ENCODE measurements at regions not wholly inside any gene's neighbourhood (a gene's known extent, or its start where the extent isn't known, plus 50 kb on each side); places are given as distances from the start of the nearest gene placed in this dataset.
A peak's percentile ranks its signal among the peaks of the same experiment; 100 is the strongest.

DNA sequence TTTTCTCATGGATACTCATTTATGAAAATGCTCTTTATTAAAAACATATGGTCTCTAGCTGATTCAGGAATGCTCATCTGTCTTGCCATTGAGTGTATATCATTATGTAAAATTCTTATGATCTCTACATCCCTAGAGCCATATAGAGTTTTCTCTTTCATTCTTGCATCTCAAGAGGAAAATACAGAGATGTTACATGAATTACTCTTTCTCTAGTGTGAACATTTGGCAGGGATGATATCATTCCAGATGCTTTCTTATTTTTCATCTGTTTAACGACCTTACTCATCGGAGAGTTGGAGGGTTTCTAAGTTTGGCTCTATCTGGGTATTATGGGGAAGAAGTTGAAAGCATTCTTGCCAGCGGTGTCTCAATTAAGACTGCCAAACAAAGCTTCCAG, 202.9 kb upstream of the SLC7A11 start:
- TF ChIP-seq CSDC2 (CRISPR knock-in tag; IDR thresholded peaks at IDR 0.05) (no peak), CREB5 (CRISPR knock-in tag; IDR thresholded peaks at IDR 0.05; ENCODE audit: low read depth) (no peak), ARNTL (CRISPR knock-in tag; IDR thresholded peaks at IDR 0.05; ENCODE audit: borderline replicate concordance, low read depth) (no peak), OSR1 (CRISPR knock-in tag; IDR thresholded peaks at IDR 0.05) (no peak), TOX (CRISPR knock-in tag; IDR thresholded peaks at IDR 0.05; ENCODE audit: borderline replicate concordance) (no peak), RARB (CRISPR knock-in tag; IDR thresholded peaks at IDR 0.05) (no peak), ZNF565 (CRISPR knock-in tag; conservative IDR thresholded peaks at IDR 0.05; ENCODE audit: low read depth) (no peak), GLIS3 (CRISPR knock-in tag; IDR thresholded peaks at IDR 0.05) (no peak), ZNF8 (CRISPR knock-in tag; IDR thresholded peaks at IDR 0.05) (no peak), PPARA (CRISPR knock-in tag; IDR thresholded peaks at IDR 0.05; ENCODE audit: borderline replicate concordance) (no peak), ZNF70 (CRISPR knock-in tag; IDR thresholded peaks at IDR 0.05) (no peak), TSHZ2 (CRISPR knock-in tag; IDR thresholded peaks at IDR 0.05) (no peak), BACH2 (CRISPR knock-in tag; IDR thresholded peaks at IDR 0.05; ENCODE audit: borderline replicate concordance) (no peak), SNAI2 (CRISPR knock-in tag; IDR thresholded peaks at IDR 0.05) (no peak), POU6F1 (CRISPR knock-in tag; IDR thresholded peaks at IDR 0.05; ENCODE audit: borderline replicate concordance, low read depth) (no peak)
- TF ChIP-seq, protein P1, sequence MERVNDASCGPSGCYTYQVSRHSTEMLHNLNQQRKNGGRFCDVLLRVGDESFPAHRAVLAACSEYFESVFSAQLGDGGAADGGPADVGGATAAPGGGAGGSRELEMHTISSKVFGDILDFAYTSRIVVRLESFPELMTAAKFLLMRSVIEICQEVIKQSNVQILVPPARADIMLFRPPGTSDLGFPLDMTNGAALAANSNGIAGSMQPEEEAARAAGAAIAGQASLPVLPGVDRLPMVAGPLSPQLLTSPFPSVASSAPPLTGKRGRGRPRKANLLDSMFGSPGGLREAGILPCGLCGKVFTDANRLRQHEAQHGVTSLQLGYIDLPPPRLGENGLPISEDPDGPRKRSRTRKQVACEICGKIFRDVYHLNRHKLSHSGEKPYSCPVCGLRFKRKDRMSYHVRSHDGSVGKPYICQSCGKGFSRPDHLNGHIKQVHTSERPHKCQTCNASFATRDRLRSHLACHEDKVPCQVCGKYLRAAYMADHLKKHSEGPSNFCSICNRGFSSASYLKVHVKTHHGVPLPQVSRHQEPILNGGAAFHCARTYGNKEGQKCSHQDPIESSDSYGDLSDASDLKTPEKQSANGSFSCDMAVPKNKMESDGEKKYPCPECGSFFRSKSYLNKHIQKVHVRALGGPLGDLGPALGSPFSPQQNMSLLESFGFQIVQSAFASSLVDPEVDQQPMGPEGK (CRISPR knock-in tag; IDR thresholded peaks at IDR 0.05; ENCODE audit: borderline replicate concordance) = no peak
- peak; percentile 81 for ATAC-seq

DNA sequence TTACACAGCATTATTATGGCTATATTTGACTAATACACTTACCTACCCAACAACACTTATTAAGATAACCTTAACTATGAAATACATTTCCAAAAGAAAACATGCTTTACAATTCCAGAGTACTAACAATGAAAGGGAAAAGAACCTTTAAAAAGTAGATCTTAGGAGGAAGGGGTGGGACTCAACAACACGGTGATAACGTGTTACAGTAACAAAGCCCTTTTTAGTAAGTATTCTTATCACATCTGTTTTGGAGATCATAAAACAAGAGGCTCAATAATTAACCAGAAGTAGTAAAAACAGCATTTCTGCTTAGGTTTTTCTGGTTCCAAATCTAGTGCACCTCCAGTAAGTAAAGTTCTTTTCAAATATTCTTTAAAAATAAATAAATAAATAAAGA, 202.1 kb upstream of the SLC7A11 start:
- ATAC-seq = no peak
- TF ChIP-seq TCF4 (CRISPR knock-in tag; IDR thresholded peaks at IDR 0.05; ENCODE audit: borderline replicate concordance) = no peak
- no peak for TF ChIP-seq OSR1 (CRISPR knock-in tag; IDR thresholded peaks at IDR 0.05)
- no peak for TF ChIP-seq CSDC2 (CRISPR knock-in tag; IDR thresholded peaks at IDR 0.05)
- no peak for TF ChIP-seq ZNF70 (CRISPR knock-in tag; IDR thresholded peaks at IDR 0.05)
- TF ChIP-seq POU6F1 (CRISPR knock-in tag; IDR thresholded peaks at IDR 0.05; ENCODE audit: borderline replicate concordance, low read depth) = no peak
- TF ChIP-seq TSHZ2 (CRISPR knock-in tag; IDR thresholded peaks at IDR 0.05) = no peak
- TF ChIP-seq ZNF8 (CRISPR knock-in tag; IDR thresholded peaks at IDR 0.05) = no peak
- TF ChIP-seq ESRRG (CRISPR knock-in tag; IDR thresholded peaks at IDR 0.05) = no peak

All from SK-N-SH treated with all-trans-retinoic acid at 6 μM for 48 hours (cell line).